ENCODE measurements at regions not wholly inside any gene's neighbourhood (a gene's known extent, or its start where the extent isn't known, plus 50 kb on each side); places are given as distances from the start of the nearest gene placed in this dataset.
"Not testable (repeated sequence)": the region's sequence is repeated elsewhere in the genome, so short reads cannot be mapped to it uniquely, and the experiment has no call there.

DNA sequence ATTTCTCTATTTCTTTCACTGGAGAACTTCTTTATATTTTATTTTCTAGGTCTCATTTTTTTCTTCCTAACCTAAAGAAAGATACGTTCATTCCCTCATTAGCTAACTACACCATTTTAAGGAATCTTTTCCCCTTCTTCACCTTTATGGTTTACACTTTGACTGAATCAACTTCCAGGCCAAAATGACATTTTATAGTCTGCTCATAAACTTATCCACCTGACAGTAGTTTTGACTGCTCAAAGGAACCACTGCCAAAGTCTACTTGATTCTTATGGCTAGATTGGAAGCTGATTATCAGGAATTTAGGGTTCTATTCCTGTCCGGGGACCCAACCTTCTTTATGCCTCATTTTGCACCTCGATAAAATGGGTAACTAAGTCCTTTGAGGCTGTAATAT, 73.0 kb upstream of the FOXP2 start:
- Histone ChIP-seq H3K9ac (ENCODE audit: control insufficient read depth, extremely low read depth, insufficient read depth, low read length) (no peak overlapping the region), H3K9me3 (ENCODE audit: control insufficient read depth, low read depth, low read length) (no peaks in the 10 kb centered on the region), H3K4me2 (ENCODE audit: control insufficient read depth, extremely low read depth, insufficient read depth, low read depth, low read length) (no peak overlapping the region), H3K27ac (ENCODE audit: control insufficient read depth, insufficient read depth, low read length) (no peak overlapping the region), H3K27me3 (ENCODE audit: control insufficient read depth, extremely low read depth, insufficient read depth, low read length) (no peaks in the 10 kb centered on the region), H3K4me3 (ENCODE audit: control insufficient read depth in 2 of 3, extremely low read depth in 1 of 3, insufficient read depth in 2 of 3, low read depth in 1 of 3, low read length in 3 of 3) (no peak overlapping the region), H4K20me1 (ENCODE audit: control insufficient read depth, extremely low read depth, insufficient read depth, low read length) (no peaks in the 10 kb centered on the region), H2AFZ (ENCODE audit: control insufficient read depth, low read length) (no peak overlapping the region), H3K36me3 (ENCODE audit: control insufficient read depth in 2 of 2, extremely low read depth in 1 of 2, insufficient read depth in 2 of 2, low read length in 2 of 2) (no peaks in the 10 kb centered on the region), H3K9me1 (ENCODE audit: control insufficient read depth, extremely low read depth, insufficient read depth, low read length) (no peaks in the 10 kb centered on the region), H3K79me2 (ENCODE audit: control insufficient read depth, insufficient read depth, low read length) (no peaks in the 10 kb centered on the region), H3K4me1 (ENCODE audit: control insufficient read depth, extremely low read depth, insufficient read depth, low read length) (peaks cover 12% of the 10 kb centered on the region)
- TF ChIP-seq EZH2 (IDR thresholded peaks at IDR 0.05; ENCODE audit: low read length) (no peak), CTCF (optimal IDR thresholded peaks at IDR 0.05 in 1 of 3, IDR thresholded peaks at IDR 0.05 in 1 of 3, conservative IDR thresholded peaks at IDR 0.05 in 1 of 3; ENCODE audit: extremely low read depth in 1 of 3, insufficient read depth in 2 of 3, low read length in 3 of 3) (no peak)
- dilution Hi-C loops (cut with MboI; ENCODE audit: extremely low pct_ligation_motif_present, low sequenced_read_pairs): no loop called here
- DNase-seq (ENCODE audit: low read depth, low spot score): no peak
- no peak for FAIRE-seq

DNA sequence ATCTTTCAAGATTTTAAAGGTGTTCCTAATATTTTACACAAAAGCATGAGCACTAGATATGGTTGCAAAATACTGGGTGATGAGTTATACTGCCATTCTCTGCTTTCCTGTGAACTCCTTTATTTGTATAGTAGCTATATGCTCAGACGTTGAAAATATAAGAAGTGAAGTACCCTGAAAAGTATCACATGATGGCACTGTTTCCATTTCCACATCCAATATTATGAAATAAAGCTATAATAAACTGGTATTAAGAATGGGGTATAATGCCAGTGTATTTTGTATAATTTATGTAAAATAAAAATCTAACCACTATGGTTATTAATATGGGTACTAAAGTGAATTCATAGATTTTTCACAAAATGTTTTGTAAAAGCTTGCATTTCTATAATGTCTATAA, 79.6 kb upstream of the FOXP2 start:
- H2AFZ ChIP-seq (ENCODE audit: control insufficient read depth, low read length): no peak overlapping the region
- H3K9me3 ChIP-seq (ENCODE audit: control insufficient read depth, low read depth, low read length): no peaks in the 10 kb centered on the region
- TF ChIP-seq CTCF (optimal IDR thresholded peaks at IDR 0.05 in 1 of 3, IDR thresholded peaks at IDR 0.05 in 1 of 3, conservative IDR thresholded peaks at IDR 0.05 in 1 of 3; ENCODE audit: extremely low read depth in 1 of 3, insufficient read depth in 2 of 3, low read length in 3 of 3): no peak
- dilution Hi-C loops (cut with MboI; ENCODE audit: extremely low pct_ligation_motif_present, low sequenced_read_pairs): no loop called here
- H3K4me3 ChIP-seq (ENCODE audit: control insufficient read depth in 2 of 3, extremely low read depth in 1 of 3, insufficient read depth in 2 of 3, low read depth in 1 of 3, low read length in 3 of 3): no peak overlapping the region
- DNase-seq (ENCODE audit: low read depth, low spot score) (no peak), FAIRE-seq (no peak)
- H4K20me1 ChIP-seq (ENCODE audit: control insufficient read depth, extremely low read depth, insufficient read depth, low read length): no peaks in the 10 kb centered on the region
- H3K36me3 ChIP-seq (ENCODE audit: control insufficient read depth in 2 of 2, extremely low read depth in 1 of 2, insufficient read depth in 2 of 2, low read length in 2 of 2): no peaks in the 10 kb centered on the region
- no peaks in the 10 kb centered on the region for H3K27me3 ChIP-seq (ENCODE audit: control insufficient read depth, extremely low read depth, insufficient read depth, low read length)
- H3K4me1 ChIP-seq (ENCODE audit: control insufficient read depth, extremely low read depth, insufficient read depth, low read length): no peaks in the 10 kb centered on the region
- H3K4me2 ChIP-seq (ENCODE audit: control insufficient read depth, extremely low read depth, insufficient read depth, low read depth, low read length): no peak overlapping the region
- no peaks in the 10 kb centered on the region for H3K9me1 ChIP-seq (ENCODE audit: control insufficient read depth, extremely low read depth, insufficient read depth, low read length)
- H3K9ac ChIP-seq (ENCODE audit: control insufficient read depth, extremely low read depth, insufficient read depth, low read length): no peak overlapping the region
- H3K79me2 ChIP-seq (ENCODE audit: control insufficient read depth, insufficient read depth, low read length): no peaks in the 10 kb centered on the region
- H3K27ac ChIP-seq (ENCODE audit: control insufficient read depth, insufficient read depth, low read length): no peak overlapping the region

DNA sequence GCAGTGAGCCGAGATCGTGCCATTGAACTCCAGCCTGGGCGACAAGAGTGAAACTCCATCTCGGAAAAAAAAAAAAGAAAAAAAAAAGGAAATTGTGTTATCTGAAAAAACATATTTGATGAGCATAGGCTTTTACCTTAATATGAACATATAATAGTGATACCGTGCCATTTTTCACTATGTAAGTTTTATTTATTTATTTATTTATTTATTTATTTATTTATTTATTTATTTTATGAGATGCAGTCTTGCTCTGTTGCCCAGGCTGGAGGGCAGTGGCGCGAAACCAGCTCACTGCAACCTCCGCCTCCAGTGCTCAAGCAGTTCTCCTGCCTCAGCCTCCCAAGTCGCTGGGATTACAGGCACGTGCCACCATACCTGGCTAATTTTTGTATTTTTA, 85.2 kb upstream of the FOXP2 start:
- H3K36me3 ChIP-seq (ENCODE audit: control insufficient read depth in 2 of 2, extremely low read depth in 1 of 2, insufficient read depth in 2 of 2, low read length in 2 of 2); DNase-seq (ENCODE audit: low read depth, low spot score); H3K79me2 ChIP-seq (ENCODE audit: control insufficient read depth, insufficient read depth, low read length); H2AFZ ChIP-seq (ENCODE audit: control insufficient read depth, low read length); H3K9me1 ChIP-seq (ENCODE audit: control insufficient read depth, extremely low read depth, insufficient read depth, low read length); H3K4me3 ChIP-seq (ENCODE audit: control insufficient read depth in 2 of 3, extremely low read depth in 1 of 3, insufficient read depth in 2 of 3, low read depth in 1 of 3, low read length in 3 of 3); H3K4me1 ChIP-seq (ENCODE audit: control insufficient read depth, extremely low read depth, insufficient read depth, low read length); H3K27me3 ChIP-seq (ENCODE audit: control insufficient read depth, extremely low read depth, insufficient read depth, low read length); H4K20me1 ChIP-seq (ENCODE audit: control insufficient read depth, extremely low read depth, insufficient read depth, low read length); H3K9me3 ChIP-seq (ENCODE audit: control insufficient read depth, low read depth, low read length); H3K4me2 ChIP-seq (ENCODE audit: control insufficient read depth, extremely low read depth, insufficient read depth, low read depth, low read length); H3K27ac ChIP-seq (ENCODE audit: control insufficient read depth, insufficient read depth, low read length); H3K9ac ChIP-seq (ENCODE audit: control insufficient read depth, extremely low read depth, insufficient read depth, low read length); dilution Hi-C loops (cut with MboI; ENCODE audit: extremely low pct_ligation_motif_present, low sequenced_read_pairs); FAIRE-seq: not testable (repeated sequence)

Measured in keratinocyte (primary cell).